GM19468 (cell line): ENCODE measurements at regions not wholly inside any gene's neighbourhood (a gene's known extent, or its start where the extent isn't known, plus 50 kb on each side); places are given as distances from the start of the nearest gene placed in this dataset.
A peak's percentile ranks its signal among the peaks of the same experiment; 100 is the strongest.

ENCODE experiments used
- ATAC-seq: cut with Tn5 transposase; IDR thresholded peaks from one replicate; pipeline ENCODE4 v1.9.1; 2021; ENCODE audit warnings: mild to moderate bottlenecking, moderate library complexity, moderate number of reproducible peaks; ENCODE audit not compliant: unreplicated experiment; ENCODE audit errors: extremely low read depth

GRCh38 chrX:113558576-113558975 lies 717.9 kb upstream of the AMOT start:
- ATAC-seq = no peak

- no peak for ATAC-seq
Observed at GRCh38 chrX:113551919-113552318, 711.3 kb upstream of the AMOT start.

GRCh38 chrX:113548308-113549015 lies 707.8 kb upstream of the AMOT start:
- no peak for ATAC-seq

GRCh38 chrX:113545040-113545439 lies 704.4 kb upstream of the AMOT start:
- no peak for ATAC-seq

- no peak for ATAC-seq
Observed at GRCh38 chrX:113539599-113540356, 699.1 kb upstream of the AMOT start.

- ATAC-seq = no peak
Observed at GRCh38 chrX:113529426-113530013, 688.9 kb upstream of the AMOT start.

- peak; percentile 69 for ATAC-seq
Observed at GRCh38 chrX:113522814-113523213, 682.2 kb upstream of the AMOT start.

- ATAC-seq = no peak
Observed at GRCh38 chrX:113514906-113515305, 674.3 kb upstream of the AMOT start.

GRCh38 chrX:113512700-113513395 lies 672.2 kb upstream of the AMOT start:
- no peak for ATAC-seq

GRCh38 chrX:113510586-113510985 lies 670.0 kb upstream of the AMOT start:
- no peak for ATAC-seq

- ATAC-seq = no peak
Observed at GRCh38 chrX:113492895-113493294, 652.3 kb upstream of the AMOT start.

- ATAC-seq = peak; percentile 45
Observed at GRCh38 chrX:113473418-113473817, 632.8 kb upstream of the AMOT start.

GRCh38 chrX:113473015-113473414 lies 632.4 kb upstream of the AMOT start:
- ATAC-seq = peak; percentile 39

- ATAC-seq = no peak
Observed at GRCh38 chrX:113470166-113470565, 629.5 kb upstream of the AMOT start.

- ATAC-seq = no peak
Observed at GRCh38 chrX:113457719-113458118, 617.1 kb upstream of the AMOT start.

GRCh38 chrX:113455582-113455981 lies 615.0 kb upstream of the AMOT start:
- ATAC-seq = no peak

- ATAC-seq = no peak
Observed at GRCh38 chrX:113429011-113429410, 588.4 kb upstream of the AMOT start.

- ATAC-seq = no peak
Observed at GRCh38 chrX:113422323-113422722, 581.7 kb upstream of the AMOT start.

GRCh38 chrX:113421432-113421831 lies 580.8 kb upstream of the AMOT start:
- no peak for ATAC-seq

GRCh38 chrX:113412106-113412505 lies 571.5 kb upstream of the AMOT start:
- no peak for ATAC-seq

- ATAC-seq = no peak
Observed at GRCh38 chrX:113408843-113409242, 568.2 kb upstream of the AMOT start.
